Neutrophil (primary cell): ENCODE measurements at regions not wholly inside any gene's neighbourhood (a gene's known extent, or its start where the extent isn't known, plus 50 kb on each side); places are given as distances from the start of the nearest gene placed in this dataset.

ENCODE experiments used
- H3K27ac ChIP-seq: fragments of 200-600 bp; sonication (generic); 2 replicates; pipeline ENCODE4 v1.5.1; 2016; ENCODE audit warnings: mild to moderate bottlenecking, moderate library complexity
- H3K27me3 ChIP-seq: fragments of 200-600 bp; sonication (generic); 2 replicates; pipeline ENCODE4 v1.6.0; 2016; ENCODE audit warnings: mild to moderate bottlenecking
- H3K36me3 ChIP-seq: fragments of 200-600 bp; sonication (generic); 2 replicates; pipeline ENCODE4 v1.5.1; 2017
- H3K4me1 ChIP-seq, 2 experiments: fragments of 200-600 bp in 1 of 2; sonication (generic) in 1 of 2; 1 replicate in 1 of 2; 2 replicates in 1 of 2; pipeline versions ENCODE4 v1.5.1 to v1.6.1; 2013 to 2016; ENCODE audit warnings: low read depth in 1 of 2, low read length in 1 of 2, mild to moderate bottlenecking in 1 of 2, moderate library complexity in 1 of 2; ENCODE audit not compliant: control insufficient read depth in 1 of 2, insufficient read depth in 1 of 2
- H3K4me3 ChIP-seq, 2 experiments: fragments of 200-600 bp in 1 of 2; sonication (generic) in 1 of 2; 1 replicate in 1 of 2; 2 replicates in 1 of 2; pipeline ENCODE4 v1.5.1; 2013 to 2016; ENCODE audit warnings: low read depth in 1 of 2, low read length in 1 of 2, mild to moderate bottlenecking in 1 of 2, moderate library complexity in 1 of 2
- H3K9me3 ChIP-seq: fragments of 200-600 bp; sonication (generic); 2 replicates; pipeline ENCODE4 v1.5.1; 2016
- CTCF ChIP-seq: fragments of 200-600 bp; sonication (generic); IDR thresholded peaks from 2 replicates; pipeline ENCODE4 v1.5.1; 2016; ENCODE audit warnings: antibody characterized with exemption

DNA sequence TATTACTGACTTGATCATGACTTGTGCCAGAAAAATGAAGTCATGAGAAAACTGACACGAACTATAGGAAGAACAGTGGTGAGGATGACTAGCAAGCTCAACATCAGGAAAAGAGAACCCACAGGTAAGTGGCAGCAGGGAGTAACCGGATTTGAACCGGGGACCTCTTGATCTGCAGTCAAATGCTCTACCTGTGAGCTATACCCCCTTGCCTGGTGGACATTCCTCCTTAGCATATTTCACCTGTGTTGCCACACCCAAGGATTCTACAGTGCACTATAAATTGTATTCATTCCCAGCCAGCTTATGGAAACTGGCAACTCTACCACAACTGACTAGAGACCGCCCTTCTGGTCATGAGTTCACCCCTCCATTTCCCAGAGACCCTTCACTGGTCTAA lies 97.5 kb upstream of the ZNF746 start:
- peaks cover 35% of the 10 kb centered on the region for H3K36me3 ChIP-seq

GRCh38 chr7:149588930-149589329 lies 91.3 kb upstream of the ZNF746 start:
- no peaks in the 10 kb centered on the region for H3K4me1 ChIP-seq
- peaks cover 65% of the 10 kb centered on the region for H3K36me3 ChIP-seq
- TF ChIP-seq CTCF = no peak
- H3K27ac ChIP-seq = no peak overlapping the region
- H3K4me3 ChIP-seq = no peak overlapping the region
- no peaks in the 10 kb centered on the region for H3K27me3 ChIP-seq
- no peaks in the 10 kb centered on the region for H3K9me3 ChIP-seq

More for the DNA sequence above, 97.5 kb upstream of the ZNF746 start:
- no peak overlapping the region for H3K4me3 ChIP-seq
- no peak overlapping the region for H3K27ac ChIP-seq
- TF ChIP-seq CTCF = no peak
- H3K4me1 ChIP-seq = peaks cover 11 to 13% of the 10 kb centered on the region in 2 experiments
- H3K27me3 ChIP-seq = no peaks in the 10 kb centered on the region
- H3K9me3 ChIP-seq = no peaks in the 10 kb centered on the region

DNA sequence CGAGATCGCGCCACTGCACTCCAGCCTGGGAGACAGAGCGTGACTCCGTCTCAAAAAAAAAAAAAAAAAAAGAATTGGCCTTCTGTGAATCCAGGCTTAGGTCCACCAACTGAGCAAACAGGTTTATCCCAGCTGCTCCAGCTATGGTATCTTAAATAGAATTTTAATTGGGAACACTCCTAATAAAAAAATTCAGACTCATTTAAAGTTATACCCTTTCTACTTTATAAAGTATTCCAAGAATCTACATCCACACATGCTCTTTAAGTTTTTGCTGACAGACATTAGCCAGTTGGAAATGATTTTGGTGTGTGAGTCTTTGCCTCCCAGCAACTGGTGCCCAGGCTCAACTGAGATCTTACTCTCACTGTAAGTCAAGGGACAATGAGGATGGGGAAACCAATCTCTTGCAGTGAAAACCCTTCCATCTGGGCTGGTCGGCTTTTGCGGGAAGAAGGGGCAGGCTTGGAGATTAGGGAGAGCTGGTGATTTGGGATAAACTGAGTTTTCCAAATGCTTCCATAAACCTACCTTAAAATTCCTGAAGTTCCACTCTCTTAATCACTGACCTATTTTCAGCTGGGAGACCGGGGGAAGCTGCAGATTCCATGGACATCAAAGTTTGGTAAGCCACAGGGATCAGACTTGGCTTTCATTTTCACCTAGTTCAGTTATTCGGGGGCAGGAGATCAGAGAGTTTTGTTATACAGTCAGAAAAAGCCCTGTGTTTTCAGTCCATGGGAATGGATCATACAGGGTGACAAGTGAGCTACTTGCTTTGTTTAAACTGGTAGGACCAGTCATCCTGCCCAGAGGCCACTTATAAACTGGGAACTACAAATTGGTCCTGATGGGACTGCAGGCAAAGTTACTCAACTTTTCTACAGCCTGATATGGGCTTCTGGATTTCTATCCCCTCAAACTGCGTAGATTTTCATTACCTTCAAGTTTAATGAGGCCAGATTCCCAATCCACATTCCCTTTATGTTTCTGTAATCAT lies 89.3 kb upstream of the ZNF746 start:
- no peaks in the 10 kb centered on the region for H3K4me1 ChIP-seq
- H3K36me3 ChIP-seq = peaks cover 59% of the 10 kb centered on the region
- no peaks in the 10 kb centered on the region for H3K9me3 ChIP-seq
- no peak overlapping the region for H3K27ac ChIP-seq
- no peak for TF ChIP-seq CTCF
- H3K4me3 ChIP-seq = no peak overlapping the region
- H3K27me3 ChIP-seq = no peaks in the 10 kb centered on the region

- H3K4me3 ChIP-seq = no peak overlapping the region
- no peak overlapping the region for H3K27ac ChIP-seq
- H3K27me3 ChIP-seq = no peaks in the 10 kb centered on the region
- H3K4me1 ChIP-seq = no peaks in the 10 kb centered on the region
- TF ChIP-seq CTCF = no peak
- peaks cover 50% of the 10 kb centered on the region for H3K36me3 ChIP-seq
- peaks cover 3% of the 10 kb centered on the region for H3K9me3 ChIP-seq
These were observed 86.9 kb upstream of the ZNF746 start for GRCh38 chr7:149584530-149584929.

- TF ChIP-seq CTCF = no peak
- Histone ChIP-seq H3K9me3 (peaks cover 3% of the 10 kb centered on the region), H3K36me3 (peaks cover 45% of the 10 kb centered on the region)
These were observed 86.4 kb upstream of the ZNF746 start for GRCh38 chr7:149584009-149584408.

More at GRCh38 chr7:149584009-149584408, 86.4 kb upstream of the ZNF746 start:
- Histone ChIP-seq H3K4me1 (no peaks in the 10 kb centered on the region), H3K27me3 (no peaks in the 10 kb centered on the region), H3K27ac (no peak overlapping the region), H3K4me3 (no peak overlapping the region)
